H9 (cell line): ENCODE measurements at regions not wholly inside any gene's neighbourhood (a gene's known extent, or its start where the extent isn't known, plus 50 kb on each side); places are given as distances from the start of the nearest gene placed in this dataset.

Source experiments
- DNase-seq: peaks from one replicate; pipeline ENCODE4 v3.0.0-alpha.2; 2017
- H2AFZ ChIP-seq: one replicate; pipeline ENCODE4 v1.6.1; 2013; ENCODE audit warnings: mild to moderate bottlenecking, low read length, control low read depth, moderate library complexity
- H2AK5ac ChIP-seq: 2 replicates; pipeline ENCODE4 v1.6.1; 2013; ENCODE audit warnings: low read length, control low read depth, mixed read lengths; ENCODE audit not compliant: insufficient read length
- H2BK120ac ChIP-seq: one replicate; pipeline ENCODE4 v1.6.1; 2013; ENCODE audit warnings: low read depth, mild to moderate bottlenecking, low read length, control low read depth, inconsistent platforms; ENCODE audit not compliant: poor library complexity, severe bottlenecking
- H2BK12ac ChIP-seq: 2 replicates; pipeline ENCODE4 v1.6.1; 2013; ENCODE audit warnings: low read length, control low read depth, mixed read lengths, low read depth; ENCODE audit not compliant: insufficient read length
- H2BK15ac ChIP-seq: 2 replicates; pipeline ENCODE4 v1.6.1; 2013; ENCODE audit warnings: low read depth, low read length, control low read depth
- H2BK20ac ChIP-seq: one replicate; pipeline ENCODE4 v1.6.1; 2013; ENCODE audit warnings: low read depth, mild to moderate bottlenecking, low read length, control low read depth, inconsistent platforms; ENCODE audit not compliant: poor library complexity, severe bottlenecking
- H2BK5ac ChIP-seq: 2 replicates; pipeline ENCODE4 v1.6.1; 2013; ENCODE audit warnings: low read length, control low read depth, mixed read lengths; ENCODE audit not compliant: insufficient read length
- H3K14ac ChIP-seq: 2 replicates; pipeline ENCODE4 v1.6.1; 2013; ENCODE audit warnings: low read length, control low read depth; ENCODE audit not compliant: insufficient read depth
- H3K18ac ChIP-seq: 2 replicates; pipeline ENCODE4 v1.6.1; 2013; ENCODE audit warnings: low read depth, mild to moderate bottlenecking, mixed read lengths, low read length, control low read depth; ENCODE audit not compliant: insufficient read length
- H3K23ac ChIP-seq: 2 replicates; pipeline ENCODE4 v1.6.1; 2013; ENCODE audit warnings: low read length, control low read depth, mixed read lengths, low read depth; ENCODE audit not compliant: insufficient read length
- H3K23me2 ChIP-seq: 2 replicates; pipeline ENCODE4 v1.6.1; 2013; ENCODE audit warnings: low read depth, mild to moderate bottlenecking, mixed read lengths, low read length, control low read depth; ENCODE audit not compliant: insufficient read length, poor library complexity, severe bottlenecking
- H3K27ac ChIP-seq: 2 replicates; pipeline ENCODE4 v1.5.1; 2013; ENCODE audit warnings: low read length, control low read depth, mixed read lengths, low read depth; ENCODE audit not compliant: insufficient read length
- H3K27me3 ChIP-seq: 2 replicates; pipeline ENCODE4 v1.6.1; 2013; ENCODE audit warnings: low read length, control low read depth, inconsistent platforms; ENCODE audit not compliant: insufficient read depth
- H3K4ac ChIP-seq: 2 replicates; pipeline ENCODE4 v1.6.1; 2013; ENCODE audit warnings: low read depth, mild to moderate bottlenecking, control low read depth, inconsistent platforms, low read length, moderate library complexity
- H3K4me1 ChIP-seq: 2 replicates; pipeline ENCODE4 v1.6.1; 2013; ENCODE audit warnings: low read length, control low read depth, inconsistent platforms; ENCODE audit not compliant: insufficient read depth
- H3K4me2 ChIP-seq: 2 replicates; pipeline ENCODE4 v1.6.1; 2013; ENCODE audit warnings: low read length, control low read depth, mixed read lengths; ENCODE audit not compliant: insufficient read length, insufficient read depth
- H3K56ac ChIP-seq: 2 replicates; pipeline ENCODE4 v1.6.1; 2013; ENCODE audit warnings: low read depth, mild to moderate bottlenecking, mixed read lengths, low read length, control low read depth; ENCODE audit not compliant: insufficient read length
- H3K79me1 ChIP-seq: 2 replicates; pipeline ENCODE4 v1.6.1; 2013; ENCODE audit warnings: low read depth, mild to moderate bottlenecking, moderate library complexity, low read length, control low read depth, inconsistent platforms; ENCODE audit not compliant: insufficient read depth, poor library complexity, severe bottlenecking
- H3K79me2 ChIP-seq: 2 replicates; pipeline ENCODE4 v1.6.1; 2013; ENCODE audit warnings: low read length, control low read depth, inconsistent platforms; ENCODE audit not compliant: insufficient read depth
- H3K9ac ChIP-seq: 2 replicates; pipeline ENCODE4 v1.6.1; 2013; ENCODE audit warnings: low read length, control low read depth, mixed read lengths; ENCODE audit not compliant: insufficient read length; ENCODE audit errors: extremely low read depth
- H3K9me3 ChIP-seq: one replicate; pipeline ENCODE4 v1.6.1; 2013; ENCODE audit warnings: low read depth, low read length, inconsistent platforms; ENCODE audit not compliant: control insufficient read depth
- H3T11ph ChIP-seq: one replicate; pipeline ENCODE4 v1.6.1; 2013; ENCODE audit warnings: mild to moderate bottlenecking, low read length, control low read depth, inconsistent platforms
- H4K20me1 ChIP-seq: one replicate; pipeline ENCODE4 v1.6.1; 2013; ENCODE audit not compliant: control insufficient read depth, insufficient read length, insufficient read depth
- H4K5ac ChIP-seq: 2 replicates; pipeline ENCODE4 v1.6.1; 2013; ENCODE audit warnings: low read depth, mild to moderate bottlenecking, mixed read lengths, low read length, control low read depth; ENCODE audit not compliant: insufficient read length
- H4K8ac ChIP-seq: replicated peaks from 2 replicates; pipeline ENCODE4 v1.6.1; 2013; ENCODE audit warnings: low read length, control low read depth, mixed read lengths, low read depth; ENCODE audit not compliant: insufficient read length
- H4K91ac ChIP-seq: 2 replicates; pipeline ENCODE4 v1.6.1; 2013; ENCODE audit warnings: low read depth, mild to moderate bottlenecking, moderate library complexity, mixed read lengths, low read length, control low read depth; ENCODE audit not compliant: insufficient read length
- H3K27ac Mint-ChIP-seq, 3 experiments: 2 replicates in 2 of 3; 3 replicates in 1 of 3; pipeline ENCODE4 v1.8.0; 2020 to 2021; ENCODE audit warnings: mixed read lengths in 3 of 3, mild to moderate bottlenecking in 1 of 3, moderate library complexity in 1 of 3
- H3K27me3 Mint-ChIP-seq: 2 replicates; pipeline ENCODE4 v1.8.0; 2021; ENCODE audit warnings: low read depth, mild to moderate bottlenecking, moderate library complexity, mixed read lengths
- H3K36me3 Mint-ChIP-seq, 3 experiments: 2 replicates in 2 of 3; 3 replicates in 1 of 3; pipeline ENCODE4 v1.8.0; 2020 to 2021; ENCODE audit warnings: low read depth in 3 of 3, mixed read lengths in 3 of 3; ENCODE audit not compliant: insufficient read depth in 1 of 3
- H3K4me1 Mint-ChIP-seq, 2 experiments: 2 replicates each; pipeline ENCODE4 v1.8.0; 2020; ENCODE audit warnings: mixed read lengths in 2 of 2
- H3K4me3 Mint-ChIP-seq, 2 experiments: 2 replicates in 1 of 2; 3 replicates in 1 of 2; pipeline ENCODE4 v1.8.0; 2020 to 2021; ENCODE audit warnings: mild to moderate bottlenecking in 2 of 2, mixed read lengths in 2 of 2, moderate library complexity in 1 of 2
- H3K9me3 Mint-ChIP-seq, 2 experiments: 2 replicates in 1 of 2; 3 replicates in 1 of 2; pipeline ENCODE4 v1.8.0; 2020; ENCODE audit warnings: mild to moderate bottlenecking in 2 of 2, mixed read lengths in 2 of 2, moderate library complexity in 1 of 2
- CTCF ChIP-seq: fragments of 200-600 bp; sonication (generic); conservative IDR thresholded peaks from 3 replicates; pipeline ENCODE4 v1.8.0; 2021; ENCODE audit warnings: antibody characterized with exemption, mild to moderate bottlenecking
- WGBS: extraction: QIAGEN DNeasy Blood & Tissue Kit; methylation state at CpG from one replicate; pipeline ENCODE4 v1.1.7; 2013; ENCODE audit warnings: missing lambda C conversion rate, low lambda C conversion rate, mixed read lengths; ENCODE audit not compliant: insufficient read length; ENCODE audit errors: extremely low coverage; 5-methylcytosine and 5-hydroxymethylcytosine counted together

GRCh38 chr7:112610636-112611035, 129.8 kb downstream of the LSMEM1 start:
- H3K14ac ChIP-seq, result no peak overlapping the region
- H3K9ac ChIP-seq, result no peak overlapping the region
- no peaks in the 10 kb centered on the region for H3K4me1 ChIP-seq
- no peaks in the 10 kb centered on the region for H3K27me3 ChIP-seq
- no CpG with 5 or more reads among the region's 1 CpG for WGBS
- DNase-seq, result no peak
- Mint-ChIP-seq H3K4me3 (no peak overlapping the region), H3K9me3 (no peaks in the 10 kb centered on the region), H3K27me3 (no peaks in the 10 kb centered on the region), H3K27ac (no peak overlapping the region), H3K36me3 (no peaks in the 10 kb centered on the region; a peak in 1 of 7 replicates), H3K4me1 (no peaks in the 10 kb centered on the region)
- no peak overlapping the region for H3K4me2 ChIP-seq
- H4K91ac ChIP-seq, result no peak overlapping the region
- no peak overlapping the region for H2BK5ac ChIP-seq
- H2AK5ac ChIP-seq, result no peak overlapping the region
- H4K8ac ChIP-seq, result no peak overlapping the region
- no peak overlapping the region for H2BK15ac ChIP-seq
- H3K23me2 ChIP-seq, result no peaks in the 10 kb centered on the region
- no peak overlapping the region for H3K23ac ChIP-seq
- H3K18ac ChIP-seq, result no peak overlapping the region
- H3K9me3 ChIP-seq, result no peaks in the 10 kb centered on the region
- H3K56ac ChIP-seq, result no peak overlapping the region
- H2BK12ac ChIP-seq, result no peak overlapping the region
- H3K79me1 ChIP-seq, result no peaks in the 10 kb centered on the region
- H4K20me1 ChIP-seq, result no peaks in the 10 kb centered on the region
- TF ChIP-seq CTCF, result no peak
- H3K79me2 ChIP-seq, result no peaks in the 10 kb centered on the region
- H2BK120ac ChIP-seq, result no peak overlapping the region
- H3K4ac ChIP-seq, result no peak overlapping the region
- H3K27ac ChIP-seq, result no peak overlapping the region
- no peak overlapping the region for H3T11ph ChIP-seq
- H2AFZ ChIP-seq, result no peak overlapping the region
- no peak overlapping the region for H2BK20ac ChIP-seq
- no peak overlapping the region for H4K5ac ChIP-seq
